CD4-positive, alpha-beta T cell treated with Interleukin-15 for 1 hour (primary cell): ENCODE measurements at regions not wholly inside any gene's neighbourhood (a gene's known extent, or its start where the extent isn't known, plus 50 kb on each side); places are given as distances from the start of the nearest gene placed in this dataset.
A peak's percentile ranks its signal among the peaks of the same experiment; 100 is the strongest.

Source experiments
- DNase-seq: peaks from one replicate; pipeline ENCODE4 v3.0.0-alpha.2; 2020

DNA sequence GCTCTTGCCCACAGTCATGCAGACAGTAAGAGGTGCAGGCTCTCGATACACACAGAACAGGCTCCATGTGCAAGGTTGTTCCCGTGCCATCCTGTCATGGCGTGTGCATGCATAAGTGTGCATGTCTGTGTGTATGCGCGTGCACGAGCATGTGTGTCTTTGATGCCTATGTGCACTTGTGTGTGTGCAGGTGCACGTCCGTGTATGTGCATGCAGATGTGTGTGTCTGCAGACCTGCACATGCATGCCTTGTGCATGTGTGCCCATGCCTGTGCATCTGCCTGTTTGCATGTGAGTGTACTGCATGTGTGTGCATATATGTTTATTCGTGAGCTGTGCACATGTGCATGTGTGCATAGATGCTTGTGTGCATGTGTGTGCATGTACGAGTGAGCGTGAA is 309.8 kb downstream of the TMEM121 start:
- DNase-seq, result no peak

- DNase-seq, result no peak
Observed at GRCh38 chr14:105836730-105837129, 310.3 kb downstream of the TMEM121 start.

- no peak for DNase-seq
Observed at GRCh38 chr14:105837349-105838063, 311.1 kb downstream of the TMEM121 start.

DNA sequence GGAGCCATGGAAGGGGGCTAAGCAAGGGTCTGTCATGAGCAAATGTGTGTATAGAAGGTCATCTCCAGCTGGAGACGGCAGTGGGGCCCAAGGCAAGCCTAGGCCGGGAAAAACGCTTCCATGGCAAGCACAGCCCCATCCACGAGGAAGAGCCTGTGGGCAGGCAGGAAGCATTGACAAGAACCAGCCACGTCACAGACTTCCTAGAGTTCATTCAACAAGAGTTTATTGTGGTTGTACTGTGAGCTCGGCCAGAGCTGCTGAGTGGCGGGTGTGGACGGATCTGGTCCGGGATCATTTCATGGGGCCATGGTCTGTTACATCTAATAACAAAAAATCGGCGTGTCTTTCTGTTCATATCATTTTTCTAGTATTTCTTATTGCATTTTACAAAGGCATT is 311.7 kb downstream of the TMEM121 start:
- DNase-seq, result no peak

GRCh38 chr14:105838591-105839424 is 312.4 kb downstream of the TMEM121 start:
- DNase-seq, result no peak

DNA sequence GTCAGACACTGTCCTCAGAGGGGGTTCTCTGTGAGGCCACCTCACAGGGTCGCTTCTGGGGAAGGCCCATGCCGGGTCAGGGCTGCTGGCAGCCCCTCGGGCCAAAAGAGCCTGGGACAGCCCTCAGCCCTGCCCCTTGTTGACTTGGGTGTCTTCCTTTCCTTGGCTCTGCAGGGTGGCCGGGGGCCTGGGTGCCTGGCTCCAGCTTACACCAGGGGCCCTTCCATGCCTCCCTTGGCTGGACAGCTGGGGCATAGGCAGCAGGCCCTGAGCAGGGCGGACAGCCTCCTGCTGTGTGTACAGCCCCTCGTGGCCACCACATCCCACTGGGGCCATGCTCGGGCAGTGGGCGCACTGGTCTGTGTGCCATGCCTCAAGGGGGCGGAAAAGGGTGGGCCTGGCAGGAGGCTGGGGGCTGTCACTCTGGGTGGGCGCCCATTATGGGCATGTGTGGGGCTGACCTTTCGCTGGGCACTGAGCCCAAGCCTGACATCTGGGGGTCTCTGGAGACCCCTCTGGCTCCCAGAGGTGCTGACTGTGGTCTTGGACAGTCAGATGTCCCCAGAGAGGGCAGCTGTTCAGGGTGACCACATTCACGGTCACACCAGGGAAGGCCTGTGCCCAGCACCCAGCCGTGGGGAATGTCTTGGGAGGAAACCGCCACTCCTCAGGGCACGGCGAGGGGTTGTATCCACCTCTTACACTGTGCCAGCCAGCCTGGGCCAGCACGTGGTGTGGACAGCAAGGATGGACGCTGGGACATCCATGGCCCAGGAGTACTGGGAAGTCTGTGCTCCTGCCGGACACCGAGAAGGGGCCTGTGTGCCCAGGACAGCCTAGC is 313.3 kb downstream of the TMEM121 start:
- DNase-seq, result peak; percentile 15

- no peak for DNase-seq
Observed at GRCh38 chr14:105840266-105841021, 314.1 kb downstream of the TMEM121 start.

DNA sequence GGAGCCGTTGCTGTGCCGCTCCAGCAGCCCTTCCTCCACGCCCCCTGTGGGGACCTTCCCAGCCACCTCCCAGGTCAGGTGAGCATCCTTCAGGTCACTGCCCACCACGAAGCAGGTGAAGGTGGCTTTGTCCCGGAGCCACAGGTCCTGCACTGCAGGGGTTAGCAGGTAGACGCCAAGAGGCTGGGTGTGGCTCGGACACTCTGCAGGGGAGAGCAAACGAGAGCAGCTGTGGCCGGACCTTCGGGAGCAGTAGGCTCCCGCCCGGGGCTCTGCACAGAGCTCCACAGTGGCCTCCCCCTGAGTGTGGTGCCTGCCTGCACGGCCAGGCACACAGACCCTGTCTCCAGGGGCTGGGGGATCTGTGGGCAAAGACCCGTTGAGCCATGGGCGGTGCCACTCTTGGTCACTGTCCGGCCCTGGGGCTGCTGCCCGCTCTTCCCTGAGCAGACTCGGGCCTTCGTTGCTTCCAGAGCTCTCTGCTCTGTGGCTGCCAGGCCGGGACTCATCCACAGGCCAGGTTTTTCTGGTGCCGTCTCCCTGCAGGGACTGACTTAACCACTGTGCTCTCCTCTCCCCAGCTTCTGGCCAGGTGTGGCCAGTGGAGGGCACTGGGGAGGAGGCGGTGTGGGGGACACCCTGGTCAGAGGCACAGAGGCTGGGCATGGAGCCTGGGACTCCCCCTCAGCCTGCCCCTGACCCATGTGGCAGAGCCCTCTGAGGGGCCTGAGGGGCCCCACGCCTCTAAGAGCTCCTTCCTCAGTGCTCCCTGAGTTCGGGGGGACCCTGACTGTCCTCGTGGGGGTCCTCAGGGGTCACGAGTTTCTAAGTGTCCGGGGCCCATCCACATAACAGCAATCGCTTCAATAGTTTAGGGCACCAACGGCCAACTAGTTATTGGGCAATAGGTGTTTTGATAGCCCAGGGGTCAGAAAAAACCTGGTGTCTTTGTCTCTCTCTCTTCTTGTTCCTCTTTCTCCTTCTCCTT is 314.9 kb downstream of the TMEM121 start:
- DNase-seq, result no peak

GRCh38 chr14:105842105-105842504 is 315.7 kb downstream of the TMEM121 start:
- DNase-seq, result no peak

DNA sequence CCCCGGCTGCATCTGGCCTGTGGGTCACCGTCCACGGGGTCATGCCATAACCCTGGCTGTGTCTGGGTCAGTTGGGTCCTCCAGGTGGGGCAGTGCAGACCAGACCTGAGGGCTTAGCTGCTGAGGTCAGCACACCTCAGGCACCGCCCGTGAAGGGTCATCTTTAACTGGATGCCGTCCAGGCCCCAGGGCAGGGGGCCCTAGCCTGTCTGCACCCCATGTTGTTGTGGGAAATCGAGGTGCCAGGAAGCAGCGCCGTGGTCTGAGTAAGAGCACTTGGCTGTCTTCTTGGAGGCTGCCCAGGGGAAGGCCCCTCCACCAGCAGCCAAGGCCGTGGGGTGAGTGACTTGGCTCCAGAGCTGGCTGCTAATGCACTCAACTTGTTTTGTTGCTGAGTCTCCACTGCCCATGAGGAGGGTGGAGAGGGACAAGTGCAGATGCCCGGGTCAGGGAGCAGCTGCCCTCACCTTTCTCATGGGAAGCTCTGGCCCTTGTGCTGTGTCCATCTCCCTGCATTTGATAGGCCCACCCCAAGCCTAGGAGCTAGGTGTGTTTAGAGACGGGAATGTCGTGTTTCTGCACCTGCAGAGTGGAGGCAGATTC is 317.2 kb downstream of the TMEM121 start:
- DNase-seq, result no peak

DNA sequence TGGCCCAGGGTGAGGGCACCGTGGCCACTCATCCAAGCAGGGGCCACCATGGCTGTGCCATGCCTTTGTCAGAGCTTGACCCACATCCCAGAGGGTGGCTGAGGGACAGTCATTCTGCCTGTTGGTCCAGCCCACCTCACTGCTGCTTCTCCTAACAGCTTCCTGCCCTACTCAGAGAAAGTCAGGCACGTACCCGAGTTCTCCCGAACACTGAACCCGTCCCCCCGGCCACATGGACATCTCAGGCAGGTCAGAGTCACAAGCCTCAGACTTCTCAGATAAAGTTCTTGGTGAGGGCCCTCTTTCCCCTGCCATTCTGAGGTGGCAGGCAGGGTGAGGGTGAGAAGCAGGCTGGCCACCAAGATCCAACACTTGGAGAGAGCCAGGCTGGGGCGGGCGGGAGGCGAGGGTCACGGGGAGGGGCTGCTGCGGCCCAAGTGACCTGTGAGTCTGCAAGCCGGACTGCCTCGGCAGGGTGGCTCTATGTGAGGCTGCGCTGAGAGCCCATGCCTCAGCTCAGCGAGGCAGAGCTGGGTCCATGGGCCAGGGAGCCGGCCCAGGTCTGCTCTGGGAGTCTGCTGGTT is 317.8 kb downstream of the TMEM121 start:
- no peak for DNase-seq

GRCh38 chr14:105844810-105845724 is 318.7 kb downstream of the TMEM121 start:
- no peak for DNase-seq

DNA sequence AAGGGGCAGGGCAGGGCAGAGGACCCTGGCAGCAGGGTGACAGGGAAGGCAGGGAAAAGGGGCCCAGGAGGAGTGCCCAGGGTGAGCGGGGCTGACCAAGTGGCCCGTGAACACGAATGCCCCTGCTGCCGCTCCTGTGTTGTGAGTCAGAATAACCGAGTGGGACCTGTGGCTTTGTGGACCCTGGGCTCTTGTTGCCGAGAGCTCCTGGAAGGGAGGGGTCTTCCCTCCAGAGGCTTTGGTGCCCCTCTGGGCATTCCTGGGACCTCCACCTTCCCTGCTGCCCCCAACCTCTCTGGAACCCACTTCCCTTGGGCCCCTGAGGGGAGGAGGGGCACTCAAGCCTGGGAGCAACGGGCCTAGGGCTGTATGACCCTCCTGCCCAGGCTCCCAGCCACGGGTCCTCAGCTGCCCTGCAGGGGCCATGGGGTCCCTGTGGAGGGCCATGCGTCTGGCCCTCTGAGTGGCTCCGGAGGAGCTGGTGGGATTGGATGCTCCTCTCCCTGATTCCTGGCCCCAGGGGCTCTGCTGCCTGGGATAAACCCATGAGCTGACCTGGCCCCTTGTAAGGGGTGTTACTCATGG is 319.4 kb downstream of the TMEM121 start:
- DNase-seq, result no peak

- no peak for DNase-seq
Observed at GRCh38 chr14:105846312-105846711, 319.9 kb downstream of the TMEM121 start.

- DNase-seq, result no peak
Observed at GRCh38 chr14:105847400-105847799, 321.0 kb downstream of the TMEM121 start.

DNA sequence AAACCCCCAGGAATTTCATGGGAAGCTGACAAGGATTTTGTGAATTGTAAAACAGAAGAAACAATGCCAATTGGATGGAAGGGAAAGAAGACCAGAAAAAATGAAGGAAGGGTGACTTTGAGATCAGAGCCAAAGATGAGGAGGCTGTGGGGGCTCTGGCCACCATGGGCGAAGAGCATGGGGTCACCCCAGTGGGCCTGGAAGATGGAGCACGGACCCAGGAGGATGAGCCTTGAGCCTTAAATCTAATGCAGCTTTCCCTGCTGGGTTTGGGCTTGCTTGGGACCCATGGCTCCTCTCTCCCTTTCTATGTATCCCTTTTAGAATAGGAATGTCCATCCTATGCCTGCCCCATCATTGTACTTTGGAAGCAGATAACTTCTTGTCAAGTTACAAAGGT is 322.2 kb downstream of the TMEM121 start:
- DNase-seq, result no peak

- DNase-seq, result no peak
Observed at GRCh38 chr14:105849933-105850626, 323.7 kb downstream of the TMEM121 start.

- no peak for DNase-seq
Observed at GRCh38 chr14:105850853-105851581, 324.6 kb downstream of the TMEM121 start.
